ENCODE measurements at regions not wholly inside any gene's neighbourhood (a gene's known extent, or its start where the extent isn't known, plus 50 kb on each side); places are given as distances from the start of the nearest gene placed in this dataset.

DNA sequence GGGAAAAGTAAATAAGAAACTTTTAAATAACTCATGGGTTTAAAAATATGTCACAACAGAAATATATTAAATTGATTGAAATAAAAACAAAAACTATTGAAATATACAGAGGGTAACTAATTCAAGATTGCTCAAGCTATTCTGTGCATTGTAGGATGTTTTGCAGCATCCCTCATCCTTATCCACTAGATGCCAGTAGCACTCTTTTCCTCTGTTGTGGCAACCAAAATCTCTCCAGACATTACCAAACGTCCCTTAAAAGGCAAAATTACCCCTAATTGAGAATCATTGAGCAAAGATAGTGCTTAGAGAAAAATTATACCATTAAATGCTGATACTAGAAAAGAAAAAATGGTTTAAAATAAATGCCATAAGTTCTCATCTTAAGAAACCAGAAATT is 682.6 kb downstream of the RWDD3 start:
- TF ChIP-seq CTCF (IDR thresholded peaks at IDR 0.05; ENCODE audit: insufficient read depth, low read length) (no peak), POLR2AphosphoS5 (IDR thresholded peaks at IDR 0.05; ENCODE audit: low read depth) (no peak), SPI1 (IDR thresholded peaks at IDR 0.05; ENCODE audit: borderline replicate concordance, low read depth) (no peak)
- TF ChIP-seq, protein P1, sequence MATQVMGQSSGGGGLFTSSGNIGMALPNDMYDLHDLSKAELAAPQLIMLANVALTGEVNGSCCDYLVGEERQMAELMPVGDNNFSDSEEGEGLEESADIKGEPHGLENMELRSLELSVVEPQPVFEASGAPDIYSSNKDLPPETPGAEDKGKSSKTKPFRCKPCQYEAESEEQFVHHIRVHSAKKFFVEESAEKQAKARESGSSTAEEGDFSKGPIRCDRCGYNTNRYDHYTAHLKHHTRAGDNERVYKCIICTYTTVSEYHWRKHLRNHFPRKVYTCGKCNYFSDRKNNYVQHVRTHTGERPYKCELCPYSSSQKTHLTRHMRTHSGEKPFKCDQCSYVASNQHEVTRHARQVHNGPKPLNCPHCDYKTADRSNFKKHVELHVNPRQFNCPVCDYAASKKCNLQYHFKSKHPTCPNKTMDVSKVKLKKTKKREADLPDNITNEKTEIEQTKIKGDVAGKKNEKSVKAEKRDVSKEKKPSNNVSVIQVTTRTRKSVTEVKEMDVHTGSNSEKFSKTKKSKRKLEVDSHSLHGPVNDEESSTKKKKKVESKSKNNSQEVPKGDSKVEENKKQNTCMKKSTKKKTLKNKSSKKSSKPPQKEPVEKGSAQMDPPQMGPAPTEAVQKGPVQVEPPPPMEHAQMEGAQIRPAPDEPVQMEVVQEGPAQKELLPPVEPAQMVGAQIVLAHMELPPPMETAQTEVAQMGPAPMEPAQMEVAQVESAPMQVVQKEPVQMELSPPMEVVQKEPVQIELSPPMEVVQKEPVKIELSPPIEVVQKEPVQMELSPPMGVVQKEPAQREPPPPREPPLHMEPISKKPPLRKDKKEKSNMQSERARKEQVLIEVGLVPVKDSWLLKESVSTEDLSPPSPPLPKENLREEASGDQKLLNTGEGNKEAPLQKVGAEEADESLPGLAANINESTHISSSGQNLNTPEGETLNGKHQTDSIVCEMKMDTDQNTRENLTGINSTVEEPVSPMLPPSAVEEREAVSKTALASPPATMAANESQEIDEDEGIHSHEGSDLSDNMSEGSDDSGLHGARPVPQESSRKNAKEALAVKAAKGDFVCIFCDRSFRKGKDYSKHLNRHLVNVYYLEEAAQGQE (IDR thresholded peaks at IDR 0.05; ENCODE audit: insufficient replicate concordance, low read depth): no peak
